Liver (tissue), 8 donors: ENCODE measurements at regions not wholly inside any gene's neighbourhood (a gene's known extent, or its start where the extent isn't known, plus 50 kb on each side); places are given as distances from the start of the nearest gene placed in this dataset.

Experiments
- DNase-seq: peaks from one replicate; pipeline ENCODE4 v3.0.0-alpha.2; 2017; ENCODE audit warnings: low spot score
- H3K27ac ChIP-seq, 2 donors: one replicate each; pipeline ENCODE4 v1.7.0; 2013; ENCODE audit warnings: inconsistent platforms in 2 of 2, low read length in 2 of 2, control low read depth in 1 of 2, low read depth in 1 of 2, mild to moderate bottlenecking in 1 of 2
- H3K27me3 ChIP-seq, 4 donors: one replicate each; pipeline versions ENCODE4 v1.6.1 to v1.7.0; 2013; ENCODE audit warnings: low read length in 3 of 4, inconsistent platforms in 1 of 4, mild to moderate bottlenecking in 1 of 4, moderate library complexity in 1 of 4; ENCODE audit not compliant: control insufficient read depth in 4 of 4, insufficient read depth in 4 of 4
- H3K36me3 ChIP-seq, 4 donors: one replicate each; pipeline versions ENCODE4 v1.6.1 to v1.7.0; 2013; ENCODE audit warnings: low read length in 3 of 4, mild to moderate bottlenecking in 3 of 4, low read depth in 1 of 4, moderate library complexity in 1 of 4; ENCODE audit not compliant: control insufficient read depth in 4 of 4, insufficient read depth in 3 of 4
- H3K4me1 ChIP-seq, 4 donors: one replicate each; pipeline versions ENCODE4 v1.6.1 to v1.7.0; 2013; ENCODE audit warnings: low read length in 3 of 4, mild to moderate bottlenecking in 3 of 4, moderate library complexity in 1 of 4; ENCODE audit not compliant: control insufficient read depth in 4 of 4, insufficient read depth in 4 of 4
- H3K4me3 ChIP-seq, 3 donors: one replicate each; pipeline versions ENCODE4 v1.6.1 to v1.7.0; 2013; ENCODE audit warnings: low read length in 3 of 3, control low read depth in 1 of 3, low read depth in 1 of 3, mild to moderate bottlenecking in 1 of 3
- H3K9ac ChIP-seq, 2 donors: one replicate each; pipeline ENCODE4 v1.7.0; 2013; ENCODE audit warnings: low read length in 2 of 2, mild to moderate bottlenecking in 2 of 2, moderate library complexity in 2 of 2, control low read depth in 1 of 2, low read depth in 1 of 2
- H3K9me3 ChIP-seq, 4 donors: one replicate each; pipeline versions ENCODE4 v1.6.1 to v1.7.0; 2013; ENCODE audit warnings: low read length in 3 of 4; ENCODE audit not compliant: control insufficient read depth in 4 of 4
- ATF3 ChIP-seq: IDR thresholded peaks from 2 replicates; pipeline ENCODE4 v1.6.1; 2016; ENCODE audit warnings: antibody characterized with exemption
- CTCF ChIP-seq: fragments of 150-350 bp; IDR thresholded peaks from 2 replicates; pipeline ENCODE4 v1.5.1; 2017; ENCODE audit warnings: improper control_type of control experiment, low read depth, low read length; ENCODE audit not compliant: missing input control
- EGR1 ChIP-seq, 2 donors: IDR thresholded peaks; 2 replicates each; pipeline ENCODE4 v1.6.1; 2016 to 2018; ENCODE audit warnings: antibody characterized with exemption in 2 of 2, low read depth in 2 of 2
- FOXA1 ChIP-seq: IDR thresholded peaks from 2 replicates; pipeline ENCODE4 v1.6.1; 2016; ENCODE audit warnings: antibody characterized with exemption
- FOXA2 ChIP-seq: IDR thresholded peaks from 2 replicates; pipeline ENCODE4 v1.6.1; 2016; ENCODE audit warnings: antibody characterized with exemption
- GABPA ChIP-seq, 2 donors: IDR thresholded peaks in 1 of 2; conservative IDR thresholded peaks in 1 of 2; 2 replicates each; pipeline ENCODE4 v1.6.1; 2016; ENCODE audit warnings: antibody characterized with exemption in 2 of 2, mild to moderate bottlenecking in 1 of 2, moderate library complexity in 1 of 2
- HNF4A ChIP-seq, 2 donors: conservative IDR thresholded peaks; 2 replicates each; pipeline ENCODE4 v1.6.1; 2016; ENCODE audit warnings: antibody characterized with exemption in 2 of 2, mild to moderate bottlenecking in 2 of 2
- HNF4G ChIP-seq: IDR thresholded peaks from 2 replicates; pipeline ENCODE4 v1.6.1; 2016; ENCODE audit warnings: antibody characterized with exemption
- JUND ChIP-seq, 2 donors: IDR thresholded peaks; 2 replicates each; pipeline ENCODE4 v1.6.1; 2016; ENCODE audit warnings: antibody characterized with exemption in 2 of 2
- MAX ChIP-seq: IDR thresholded peaks from 2 replicates; pipeline ENCODE4 v1.6.1; 2016; ENCODE audit warnings: antibody characterized with exemption
- NR2F2 ChIP-seq: IDR thresholded peaks from 2 replicates; pipeline ENCODE4 v1.6.1; 2016; ENCODE audit warnings: antibody characterized with exemption
- RAD21 ChIP-seq, 2 donors: IDR thresholded peaks; 2 replicates each; pipeline ENCODE4 v1.6.1; 2016; ENCODE audit warnings: antibody characterized with exemption in 2 of 2, mild to moderate bottlenecking in 2 of 2
- REST ChIP-seq: IDR thresholded peaks from 2 replicates; pipeline ENCODE4 v1.6.1; 2016; ENCODE audit warnings: antibody characterized with exemption, mild to moderate bottlenecking
- RXRA ChIP-seq, 2 donors: IDR thresholded peaks; 2 replicates each; pipeline ENCODE4 v1.6.1; 2017 to 2018; ENCODE audit warnings: antibody characterized with exemption in 2 of 2, mild to moderate bottlenecking in 1 of 2
- SP1 ChIP-seq: IDR thresholded peaks from 2 replicates; pipeline ENCODE4 v1.6.1; 2018; ENCODE audit warnings: antibody characterized with exemption, mild to moderate bottlenecking
- TAF1 ChIP-seq: conservative IDR thresholded peaks from 2 replicates; pipeline ENCODE4 v1.6.1; 2016; ENCODE audit warnings: antibody characterized with exemption, mild to moderate bottlenecking
- YY1 ChIP-seq: IDR thresholded peaks from 2 replicates; pipeline ENCODE4 v1.6.1; 2016; ENCODE audit warnings: antibody characterized with exemption, mild to moderate bottlenecking
- ZBTB33 ChIP-seq: IDR thresholded peaks from 2 replicates; pipeline ENCODE4 v1.6.1; 2016; ENCODE audit warnings: antibody characterized with exemption
- WGBS: extraction: QIAGEN DNeasy Blood & Tissue Kit; methylation state at CpG from one replicate; pipeline ENCODE4 v1.1.7; 2013; 5-methylcytosine and 5-hydroxymethylcytosine counted together
- donor health status: healthy.
- donor health status: healthy.
- donor health status: healthy.
- donor health status: healthy.
- donor health status: healthy.

- Histone ChIP-seq H3K36me3 (no peaks in the 10 kb centered on the region), H3K4me1 (no peaks in the 10 kb centered on the region), H3K27ac (no peak overlapping the region), H3K27me3 (no peaks in the 10 kb centered on the region), H3K9me3 (no peaks in the 10 kb centered on the region), H3K4me3 (no peak overlapping the region), H3K9ac (no peak overlapping the region)
- no peak for DNase-seq
- TF ChIP-seq CTCF: no peak
- no peak for TF ChIP-seq FOXA1
- TF ChIP-seq RXRA (IDR thresholded peaks at IDR 0.05): no peak
- TF ChIP-seq GABPA (IDR thresholded peaks at IDR 0.05 in 1 of 2, conservative IDR thresholded peaks at IDR 0.05 in 1 of 2): no peak
- no peak for TF ChIP-seq ATF3
- TF ChIP-seq NR2F2: no peak
- no peak for TF ChIP-seq ZBTB33
- TF ChIP-seq MAX: no peak
- TF ChIP-seq YY1: no peak
- no peak for TF ChIP-seq FOXA2
- TF ChIP-seq SP1: no peak
- TF ChIP-seq TAF1: no peak
- TF ChIP-seq EGR1 (IDR thresholded peaks at IDR 0.05; ENCODE audit: low read depth in 2 of 2): no peak
- no peak for TF ChIP-seq REST
- no peak for TF ChIP-seq RAD21 (IDR thresholded peaks at IDR 0.05)
- no peak for TF ChIP-seq HNF4G
- WGBS: 78% methylated on average over 3 of the region's 3 CpGs
Observed at GRCh38 chr11:26229257-26229656, 102.7 kb upstream of the ANO3 start.

GRCh38 chr11:26229981-26230380 is 101.9 kb upstream of the ANO3 start:
- no peak overlapping the region for H3K9ac ChIP-seq
- H3K4me1 ChIP-seq: no peaks in the 10 kb centered on the region
- no peak overlapping the region for H3K27ac ChIP-seq
- no peak overlapping the region for H3K4me3 ChIP-seq
- H3K36me3 ChIP-seq: no peaks in the 10 kb centered on the region
- H3K9me3 ChIP-seq: no peaks in the 10 kb centered on the region
- no peaks in the 10 kb centered on the region for H3K27me3 ChIP-seq
- no peak for DNase-seq
- no peak for TF ChIP-seq SP1
- no peak for TF ChIP-seq YY1
- TF ChIP-seq RXRA (IDR thresholded peaks at IDR 0.05): no peak
- no peak for TF ChIP-seq CTCF
- TF ChIP-seq NR2F2: no peak
- no peak for TF ChIP-seq GABPA (IDR thresholded peaks at IDR 0.05 in 1 of 2, conservative IDR thresholded peaks at IDR 0.05 in 1 of 2)
- TF ChIP-seq EGR1 (IDR thresholded peaks at IDR 0.05; ENCODE audit: low read depth in 2 of 2): no peak
- TF ChIP-seq RAD21 (IDR thresholded peaks at IDR 0.05): no peak
- TF ChIP-seq MAX: no peak
- TF ChIP-seq ZBTB33: no peak
- TF ChIP-seq TAF1: no peak
- no peak for TF ChIP-seq HNF4A (conservative IDR thresholded peaks at IDR 0.05)
- TF ChIP-seq JUND (IDR thresholded peaks at IDR 0.05): no peak
- no peak for TF ChIP-seq HNF4G
